K562 (cell line): ENCODE measurements at regions not wholly inside any gene's neighbourhood (a gene's known extent, or its start where the extent isn't known, plus 50 kb on each side); places are given as distances from the start of the nearest gene placed in this dataset.

Experiments used
- ATAC-seq: fragments of 200-7000 bp; cut with Tn5 transposase; 3 replicates; pipeline ENCODE4 v1.9.1; 2020; ENCODE audit warnings: moderate library complexity
- BruUV-seq: library from RNA; stranded (reverse); fragments of 400-500 nt; replicated peaks from 2 replicates; lab custom pipeline; 2021; lab: Mats Ljungman, UMichigan
- CTCF ChIA-PET: fragments of 300-600 bp; formaldehyde crosslinking; extraction: SDS; loops from one replicate; lab custom pipeline; 2021; ENCODE audit warnings: low intra/inter-chr PET ratio; lab: Yijun Ruan, JAX
- POLR2A ChIA-PET: fragments of 300-600, 350-650 bp; sonication (Branson Sonifier 250); formaldehyde crosslinking; extraction: SDS; loops from one replicate; lab custom pipeline; 2021; ENCODE audit warnings: antibody characterized with exemption, inconsistent platforms; lab: Yijun Ruan, JAX
- DNase-seq, 4 experiments: peaks; one replicate each; pipeline versions ENCODE4 v3.0.0 to v3.0.0-alpha.2; 2011 to 2018; ENCODE audit warnings: low spot score in 3 of 4, mixed read lengths in 3 of 4; ENCODE audit errors: extremely low read depth in 1 of 4
- FAIRE-seq: peaks from 2 replicates; lab custom pipeline; 2011; peaks lifted over from hg19 to GRCh38; lab: Jason Lieb, UNC
- H2AFZ ChIP-seq: 2 replicates; pipeline ENCODE4 v1.6.0; 2011; ENCODE audit warnings: low read depth, low read length, control low read depth, inconsistent platforms
- H3K27ac ChIP-seq: fragments of 200-600 bp; 3 replicates; pipeline ENCODE4 v1.8.0; 2011; ENCODE audit warnings: low read depth, mild to moderate bottlenecking, control low read depth, inconsistent platforms, low read length, moderate library complexity, mixed read lengths; ENCODE audit errors: extremely low read depth
- H3K27me3 ChIP-seq, 2 experiments: fragments of 300-600 bp in 1 of 2; 2 replicates in 1 of 2; 3 replicates in 1 of 2; pipeline versions ENCODE4 v1.6.0 to v1.8.0; 2011; ENCODE audit warnings: inconsistent platforms in 2 of 2, low read length in 2 of 2, mild to moderate bottlenecking in 1 of 2, mixed read lengths in 1 of 2, moderate library complexity in 1 of 2; ENCODE audit not compliant: control insufficient read depth in 2 of 2, insufficient read depth in 2 of 2
- H3K36me3 ChIP-seq: fragments of 300-600 bp; 3 replicates; pipeline ENCODE4 v1.8.0; 2011; ENCODE audit warnings: mild to moderate bottlenecking, low read length, inconsistent platforms; ENCODE audit not compliant: control insufficient read depth, insufficient read depth
- H3K4me1 ChIP-seq, 2 experiments: fragments of 200-600 bp in 1 of 2; replicated peaks in 1 of 2; 2 replicates in 1 of 2; 3 replicates in 1 of 2; pipeline versions ENCODE4 v1.5.1 to v1.8.0; 2011; ENCODE audit warnings: inconsistent platforms in 2 of 2, low read length in 2 of 2, mild to moderate bottlenecking in 1 of 2, mixed read lengths in 1 of 2, moderate library complexity in 1 of 2; ENCODE audit not compliant: control insufficient read depth in 2 of 2, insufficient read depth in 2 of 2
- H3K4me2 ChIP-seq: 2 replicates; pipeline ENCODE4 v1.6.1; 2011; ENCODE audit warnings: low read length, control low read depth, inconsistent platforms, mixed read lengths; ENCODE audit not compliant: insufficient read depth
- H3K4me3 ChIP-seq: fragments of 200-600 bp; sonication (generic), shearing (Covaris generic); 2 replicates; pipeline ENCODE4 v1.5.1; 2016; ENCODE audit warnings: control low read depth, inconsistent platforms
- H3K79me2 ChIP-seq: fragments of 200-600 bp; 3 replicates; pipeline ENCODE4 v1.8.0; 2011; ENCODE audit warnings: low read length, inconsistent platforms; ENCODE audit not compliant: control insufficient read depth, insufficient read depth
- H3K9ac ChIP-seq, 2 experiments: 2 replicates each; pipeline versions ENCODE4 v1.6.0 to v1.6.1; 2011; ENCODE audit warnings: low read depth in 2 of 2, low read length in 2 of 2, control low read depth in 1 of 2, inconsistent platforms in 1 of 2, mild to moderate bottlenecking in 1 of 2, mixed read lengths in 1 of 2; ENCODE audit not compliant: insufficient read depth in 1 of 2
- H3K9me1 ChIP-seq: one replicate; pipeline ENCODE4 v1.6.0; 2011; ENCODE audit warnings: inconsistent platforms, mild to moderate bottlenecking, low read length, moderate library complexity; ENCODE audit not compliant: control insufficient read depth, insufficient read depth
- H3K9me3 ChIP-seq: replicated peaks from 2 replicates; pipeline ENCODE4 v1.5.1; 2011; ENCODE audit warnings: low read depth, low read length, inconsistent platforms; ENCODE audit not compliant: control insufficient read depth, insufficient read depth
- H4K20me1 ChIP-seq: replicated peaks from 2 replicates; pipeline ENCODE4 v1.6.1; 2011; ENCODE audit warnings: low read length, inconsistent platforms, mixed read lengths; ENCODE audit not compliant: control insufficient read depth, insufficient read depth
- GTF2E2 ChIP-seq: fragments of 200-800 bp; sonication (Bioruptor generic); IDR thresholded peaks from 2 replicates; pipeline ENCODE4 v1.6.1; 2016; ENCODE audit warnings: missing genetic modification characterization, missing compliant biosample characterization
- SOX6 ChIP-seq: fragments of 450-650 bp; IDR thresholded peaks from 2 replicates; pipeline ENCODE4 v1.6.1; 2014; ENCODE audit warnings: mild to moderate bottlenecking
- WGBS: fragments of 100-300 bp; shearing (Covaris generic); methylation state at CpG from one replicate; pipeline ENCODE4 v1.1.6; 2016; ENCODE audit warnings: low coverage, mixed read lengths; ENCODE audit not compliant: insufficient coverage; ENCODE audit errors: missing lambda C conversion rate; 5-methylcytosine and 5-hydroxymethylcytosine counted together
- in situ Hi-C: fragments of 300-500 bp; cut with MboI; formaldehyde crosslinking; loops from 4 replicates; pipeline ENCODE4 v1.15.0; 2018; ENCODE audit warnings: inconsistent platforms, mixed read lengths
- intact Hi-C: fragments of 100-400 bp; cut with micrococcal nuclease; formaldehyde crosslinking; loops from 2 replicates; pipeline ENCODE4 v1.14.2; 2022
- TF ChIP-seq, protein P1 (sequence below): sonication (generic); formaldehyde crosslinking; IDR thresholded peaks from 2 replicates; pipeline ENCODE4 v1.9.0; 2022; ENCODE audit warnings: mild to moderate bottlenecking, missing genetic modification reagents
- TF ChIP-seq, protein P2 (sequence below): sonication (generic); formaldehyde crosslinking; IDR thresholded peaks from 2 replicates; pipeline ENCODE4 v1.8.0; 2022; ENCODE audit warnings: missing genetic modification reagents, mild to moderate bottlenecking, borderline replicate concordance
- TF ChIP-seq, protein P3 (sequence below): fragments of 450-650 bp; IDR thresholded peaks from 2 replicates; pipeline ENCODE4 v1.6.1; 2016

DNA sequence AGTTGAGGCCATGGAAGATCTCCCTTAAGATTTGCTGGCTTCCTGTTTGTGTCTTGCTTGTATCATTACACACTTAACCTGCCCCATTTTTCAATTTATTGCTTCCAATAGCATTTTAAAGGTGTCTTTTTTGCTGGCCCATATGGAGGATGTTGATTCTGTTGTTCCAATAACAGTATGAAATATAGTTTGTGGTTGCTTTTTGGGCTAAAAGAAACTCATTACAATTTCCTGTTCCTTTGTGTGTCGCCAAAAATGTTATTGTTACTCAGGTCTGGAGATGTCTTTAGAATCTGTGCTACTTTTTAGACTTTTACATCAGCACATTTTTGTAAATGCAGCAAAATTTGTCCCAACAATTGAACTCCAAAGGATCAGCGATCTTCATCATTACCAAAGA lies 234.0 kb upstream of the ITGA4 start (continued):
- TF ChIP-seq SOX6, result no peak
- TF ChIP-seq GTF2E2 (tag), result no peak
- TF ChIP-seq, protein P1, sequence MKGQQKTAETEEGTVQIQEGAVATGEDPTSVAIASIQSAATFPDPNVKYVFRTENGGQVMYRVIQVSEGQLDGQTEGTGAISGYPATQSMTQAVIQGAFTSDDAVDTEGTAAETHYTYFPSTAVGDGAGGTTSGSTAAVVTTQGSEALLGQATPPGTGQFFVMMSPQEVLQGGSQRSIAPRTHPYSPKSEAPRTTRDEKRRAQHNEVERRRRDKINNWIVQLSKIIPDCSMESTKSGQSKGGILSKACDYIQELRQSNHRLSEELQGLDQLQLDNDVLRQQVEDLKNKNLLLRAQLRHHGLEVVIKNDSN (CRISPR knock-in tag), result no peak

DNA sequence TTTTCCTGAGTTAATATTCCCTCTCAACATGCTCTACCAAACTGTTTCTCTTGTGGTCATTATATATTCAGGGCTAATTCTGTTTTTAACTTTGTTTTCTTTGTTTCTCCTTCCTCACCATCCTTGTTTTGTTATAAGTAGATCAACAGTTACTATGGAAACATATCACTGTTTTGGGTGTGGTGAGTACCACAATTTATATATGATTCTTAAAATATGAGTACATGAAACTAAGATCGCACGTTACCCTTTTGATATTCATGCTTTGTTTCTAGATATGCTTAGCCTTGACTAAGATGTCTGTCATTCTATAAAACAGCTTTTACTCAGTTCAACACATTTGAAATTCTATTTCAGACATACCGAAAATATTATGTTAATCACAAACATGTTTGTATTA lies 232.3 kb upstream of the ITGA4 start:
- Histone ChIP-seq H3K79me2 (no peaks in the 10 kb centered on the region), H3K4me1 (no peaks in the 10 kb centered on the region), H3K27me3 (no peaks in the 10 kb centered on the region), H3K4me3 (no peak overlapping the region), H3K9me1 (no peaks in the 10 kb centered on the region), H3K9me3 (0 out of 2 replicates have a peak, but pooled peaks cover 3% of the 10 kb centered on the region), H3K36me3 (no peaks in the 10 kb centered on the region), H2AFZ (no peak overlapping the region), H3K27ac (no peak overlapping the region), H4K20me1 (no peaks in the 10 kb centered on the region), H3K4me2 (no peak overlapping the region), H3K9ac (no peak overlapping the region)
- ChIA-PET CTCF (no interaction called here), POLR2A (no interaction called here)
- ATAC-seq (no peak), FAIRE-seq (no peak), DNase-seq (no peak)
- WGBS, result 7% methylated on average over 3 of the region's 3 CpGs
- no TSS peak for BruUV-seq
- TF ChIP-seq, protein P2, sequence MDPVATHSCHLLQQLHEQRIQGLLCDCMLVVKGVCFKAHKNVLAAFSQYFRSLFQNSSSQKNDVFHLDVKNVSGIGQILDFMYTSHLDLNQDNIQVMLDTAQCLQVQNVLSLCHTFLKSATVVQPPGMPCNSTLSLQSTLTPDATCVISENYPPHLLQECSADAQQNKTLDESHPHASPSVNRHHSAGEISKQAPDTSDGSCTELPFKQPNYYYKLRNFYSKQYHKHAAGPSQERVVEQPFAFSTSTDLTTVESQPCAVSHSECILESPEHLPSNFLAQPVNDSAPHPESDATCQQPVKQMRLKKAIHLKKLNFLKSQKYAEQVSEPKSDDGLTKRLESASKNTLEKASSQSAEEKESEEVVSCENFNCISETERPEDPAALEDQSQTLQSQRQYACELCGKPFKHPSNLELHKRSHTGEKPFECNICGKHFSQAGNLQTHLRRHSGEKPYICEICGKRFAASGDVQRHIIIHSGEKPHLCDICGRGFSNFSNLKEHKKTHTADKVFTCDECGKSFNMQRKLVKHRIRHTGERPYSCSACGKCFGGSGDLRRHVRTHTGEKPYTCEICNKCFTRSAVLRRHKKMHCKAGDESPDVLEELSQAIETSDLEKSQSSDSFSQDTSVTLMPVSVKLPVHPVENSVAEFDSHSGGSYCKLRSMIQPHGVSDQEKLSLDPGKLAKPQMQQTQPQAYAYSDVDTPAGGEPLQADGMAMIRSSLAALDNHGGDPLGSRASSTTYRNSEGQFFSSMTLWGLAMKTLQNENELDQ (CRISPR knock-in tag), result no peak
- TF ChIP-seq, protein P3, sequence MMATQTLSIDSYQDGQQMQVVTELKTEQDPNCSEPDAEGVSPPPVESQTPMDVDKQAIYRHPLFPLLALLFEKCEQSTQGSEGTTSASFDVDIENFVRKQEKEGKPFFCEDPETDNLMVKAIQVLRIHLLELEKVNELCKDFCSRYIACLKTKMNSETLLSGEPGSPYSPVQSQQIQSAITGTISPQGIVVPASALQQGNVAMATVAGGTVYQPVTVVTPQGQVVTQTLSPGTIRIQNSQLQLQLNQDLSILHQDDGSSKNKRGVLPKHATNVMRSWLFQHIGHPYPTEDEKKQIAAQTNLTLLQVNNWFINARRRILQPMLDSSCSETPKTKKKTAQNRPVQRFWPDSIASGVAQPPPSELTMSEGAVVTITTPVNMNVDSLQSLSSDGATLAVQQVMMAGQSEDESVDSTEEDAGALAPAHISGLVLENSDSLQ, result no peak
- intact Hi-C loops (no loop called here), in situ Hi-C loops (no loop called here)
